ENCODE measurements at regions not wholly inside any gene's neighbourhood (a gene's known extent, or its start where the extent isn't known, plus 50 kb on each side); places are given as distances from the start of the nearest gene placed in this dataset.
"Not testable (repeated sequence)": the region's sequence is repeated elsewhere in the genome, so short reads cannot be mapped to it uniquely, and the experiment has no call there.

DNA sequence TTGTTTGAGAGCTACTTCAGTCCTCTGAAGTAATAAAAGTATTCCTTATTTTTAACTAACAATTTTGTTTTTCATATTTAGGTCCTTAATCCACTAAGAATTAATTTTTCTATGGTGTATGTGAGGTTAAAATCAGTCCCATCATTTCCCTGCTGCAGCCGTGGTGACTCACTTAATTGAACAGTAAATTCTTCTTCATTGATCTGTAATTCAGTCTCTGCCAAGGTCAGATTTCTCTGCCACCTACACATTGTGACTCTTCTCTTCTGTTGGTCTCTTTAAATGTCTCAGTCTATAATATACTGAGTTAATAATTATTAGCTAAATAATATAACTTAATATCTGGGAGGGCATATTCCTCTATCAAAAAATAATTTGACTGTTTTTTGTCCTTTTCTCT is 262.3 kb downstream of the UTRN start:
- H3K36me3 ChIP-seq (ENCODE audit: insufficient read depth, low read length), result peaks cover 13% of the 10 kb centered on the region
- no peak overlapping the region for H3K27ac ChIP-seq (ENCODE audit: low read depth, low read length)
- H3K9me3 ChIP-seq (ENCODE audit: low read length), result no peaks in the 10 kb centered on the region
- no peaks in the 10 kb centered on the region for H3K27me3 ChIP-seq (ENCODE audit: control insufficient read depth in 1 of 2, insufficient read depth in 2 of 2, low read length in 2 of 2)
- no peak overlapping the region for H3K9ac ChIP-seq (ENCODE audit: low read length)
- no peaks in the 10 kb centered on the region for H3K4me1 ChIP-seq (ENCODE audit: insufficient read depth, low read length)
- no peak overlapping the region for H3K4me3 ChIP-seq (ENCODE audit: low read depth in 1 of 2, low read length in 2 of 2)

DNA sequence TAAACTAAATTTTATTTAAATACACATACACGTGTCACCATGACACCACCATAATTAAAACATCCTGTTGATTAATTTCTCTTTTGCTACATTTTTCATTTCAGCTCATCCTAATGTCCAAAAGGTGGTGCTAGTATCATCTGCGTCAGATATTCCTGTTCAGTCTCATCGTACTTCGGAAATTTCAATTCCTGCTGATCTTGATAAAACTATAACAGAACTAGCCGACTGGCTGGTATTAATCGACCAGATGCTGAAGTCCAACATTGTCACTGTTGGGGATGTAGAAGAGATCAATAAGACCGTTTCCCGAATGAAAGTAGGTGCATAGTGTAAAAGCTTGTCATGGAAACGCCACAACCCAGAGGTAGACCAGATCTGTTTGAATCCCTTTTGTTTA is 263.4 kb downstream of the UTRN start:
- H3K9me3 ChIP-seq (ENCODE audit: low read length), result no peaks in the 10 kb centered on the region
- H3K27ac ChIP-seq (ENCODE audit: low read depth, low read length), result no peak overlapping the region
- no peak overlapping the region for H3K4me3 ChIP-seq (ENCODE audit: low read depth in 1 of 2, low read length in 2 of 2)
- no peaks in the 10 kb centered on the region for H3K4me1 ChIP-seq (ENCODE audit: insufficient read depth, low read length)
- no peaks in the 10 kb centered on the region for H3K27me3 ChIP-seq (ENCODE audit: control insufficient read depth in 1 of 2, insufficient read depth in 2 of 2, low read length in 2 of 2)
- no peak overlapping the region for H3K9ac ChIP-seq (ENCODE audit: low read length)
- peaks cover 9% of the 10 kb centered on the region for H3K36me3 ChIP-seq (ENCODE audit: insufficient read depth, low read length)

GRCh38 chr6:144549837-144550747 is 265.0 kb downstream of the UTRN start:
- H3K9ac ChIP-seq (ENCODE audit: low read length), result no peak overlapping the region
- H3K4me3 ChIP-seq (ENCODE audit: low read depth in 1 of 2, low read length in 2 of 2), result no peak overlapping the region
- H3K36me3 ChIP-seq (ENCODE audit: insufficient read depth, low read length), result peaks cover 8% of the 10 kb centered on the region
- H3K9me3 ChIP-seq (ENCODE audit: low read length), result no peaks in the 10 kb centered on the region
- H3K4me1 ChIP-seq (ENCODE audit: insufficient read depth, low read length), result no peaks in the 10 kb centered on the region
- no peaks in the 10 kb centered on the region for H3K27me3 ChIP-seq (ENCODE audit: control insufficient read depth in 1 of 2, insufficient read depth in 2 of 2, low read length in 2 of 2)
- no peak overlapping the region for H3K27ac ChIP-seq (ENCODE audit: low read depth, low read length)

DNA sequence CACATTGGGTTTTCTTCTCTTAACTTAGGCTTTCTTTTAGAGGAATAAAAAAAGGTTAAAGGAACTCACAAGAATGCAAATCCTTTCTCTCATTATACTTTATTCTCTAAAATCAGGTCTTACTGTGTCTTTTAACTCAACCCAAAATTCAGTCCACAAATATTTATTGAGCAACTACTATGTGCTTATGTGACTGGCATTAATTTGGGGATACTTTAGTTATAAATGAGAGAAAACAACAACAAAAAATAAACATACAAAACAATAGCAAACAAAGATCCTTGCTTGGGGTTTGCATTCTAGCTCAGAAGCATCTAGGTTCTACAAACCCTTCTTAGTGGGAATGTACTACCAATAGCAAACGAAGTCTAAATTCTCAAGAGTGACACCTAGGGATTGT is 266.2 kb downstream of the UTRN start:
- H3K27me3 ChIP-seq (ENCODE audit: control insufficient read depth in 1 of 2, insufficient read depth in 2 of 2, low read length in 2 of 2), result no peaks in the 10 kb centered on the region
- no peak overlapping the region for H3K4me3 ChIP-seq (ENCODE audit: low read depth in 1 of 2, low read length in 2 of 2)
- H3K9ac ChIP-seq (ENCODE audit: low read length), result no peak overlapping the region
- peaks cover 8% of the 10 kb centered on the region for H3K36me3 ChIP-seq (ENCODE audit: insufficient read depth, low read length)
- H3K4me1 ChIP-seq (ENCODE audit: insufficient read depth, low read length), result no peaks in the 10 kb centered on the region
- H3K9me3 ChIP-seq (ENCODE audit: low read length), result no peaks in the 10 kb centered on the region
- no peak overlapping the region for H3K27ac ChIP-seq (ENCODE audit: low read depth, low read length)

- Histone ChIP-seq H3K9ac (ENCODE audit: low read length) (no peak overlapping the region), H3K4me1 (ENCODE audit: insufficient read depth, low read length) (no peaks in the 10 kb centered on the region), H3K9me3 (ENCODE audit: low read length) (no peaks in the 10 kb centered on the region), H3K27ac (ENCODE audit: low read depth, low read length) (no peak overlapping the region), H3K27me3 (ENCODE audit: control insufficient read depth in 1 of 2, insufficient read depth in 2 of 2, low read length in 2 of 2) (no peaks in the 10 kb centered on the region), H3K36me3 (ENCODE audit: insufficient read depth, low read length) (peaks cover 16% of the 10 kb centered on the region), H3K4me3 (ENCODE audit: low read depth in 1 of 2, low read length in 2 of 2) (no peak overlapping the region)
Measured at GRCh38 chr6:144555066-144555465, 269.9 kb downstream of the UTRN start.

GRCh38 chr6:144559865-144560593 is 274.9 kb downstream of the UTRN start:
- no peaks in the 10 kb centered on the region for H3K27me3 ChIP-seq (ENCODE audit: control insufficient read depth in 1 of 2, insufficient read depth in 2 of 2, low read length in 2 of 2)
- no peak overlapping the region for H3K4me3 ChIP-seq (ENCODE audit: low read depth in 1 of 2, low read length in 2 of 2)
- H3K9ac ChIP-seq (ENCODE audit: low read length), result no peak overlapping the region
- H3K9me3 ChIP-seq (ENCODE audit: low read length), result no peaks in the 10 kb centered on the region
- peaks cover 8% of the 10 kb centered on the region for H3K36me3 ChIP-seq (ENCODE audit: insufficient read depth, low read length)
- H3K27ac ChIP-seq (ENCODE audit: low read depth, low read length), result no peak overlapping the region
- H3K4me1 ChIP-seq (ENCODE audit: insufficient read depth, low read length), result no peaks in the 10 kb centered on the region

DNA sequence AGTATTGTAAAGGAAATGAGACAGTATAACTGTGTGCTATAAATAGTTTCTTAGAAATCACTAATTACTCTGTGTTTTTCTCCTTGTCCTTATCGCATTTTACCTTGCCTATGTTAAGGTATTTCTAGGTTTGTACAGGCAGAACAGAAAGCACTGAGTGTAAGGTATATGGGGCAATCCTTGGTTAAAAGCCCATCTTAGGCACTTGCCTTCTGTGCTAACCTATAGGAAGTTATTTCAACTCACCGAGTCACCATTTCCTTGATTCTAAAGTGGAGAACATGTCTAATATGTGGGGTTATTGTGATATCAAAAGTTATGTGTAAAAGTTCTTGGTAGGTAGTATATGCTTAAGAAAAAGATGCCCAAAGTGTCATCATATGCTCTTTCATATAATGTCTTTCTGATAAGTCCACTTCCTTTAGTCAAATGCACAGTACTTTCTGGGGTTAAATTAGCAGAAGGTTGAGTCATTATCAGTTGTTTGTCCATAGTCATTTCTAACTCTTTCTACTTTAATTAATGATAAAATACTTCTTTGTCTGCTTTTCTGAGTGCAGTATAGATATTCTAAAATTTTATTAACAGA is 276.4 kb downstream of the UTRN start:
- H3K27ac ChIP-seq (ENCODE audit: low read depth, low read length), result no peak overlapping the region
- no peaks in the 10 kb centered on the region for H3K9me3 ChIP-seq (ENCODE audit: low read length)
- H3K4me1 ChIP-seq (ENCODE audit: insufficient read depth, low read length), result no peaks in the 10 kb centered on the region
- no peak overlapping the region for H3K4me3 ChIP-seq (ENCODE audit: low read depth in 1 of 2, low read length in 2 of 2)
- peaks cover 6% of the 10 kb centered on the region for H3K36me3 ChIP-seq (ENCODE audit: insufficient read depth, low read length)
- no peaks in the 10 kb centered on the region for H3K27me3 ChIP-seq (ENCODE audit: control insufficient read depth in 1 of 2, insufficient read depth in 2 of 2, low read length in 2 of 2)
- no peak overlapping the region for H3K9ac ChIP-seq (ENCODE audit: low read length)

- Histone ChIP-seq H3K9me3 (ENCODE audit: low read length) (no peaks in the 10 kb centered on the region), H3K9ac (ENCODE audit: low read length) (no peak overlapping the region), H3K27me3 (ENCODE audit: control insufficient read depth in 1 of 2, insufficient read depth in 2 of 2, low read length in 2 of 2) (no peaks in the 10 kb centered on the region), H3K36me3 (ENCODE audit: insufficient read depth, low read length) (no peaks in the 10 kb centered on the region), H3K4me3 (ENCODE audit: low read depth in 1 of 2, low read length in 2 of 2) (no peak overlapping the region), H3K27ac (ENCODE audit: low read depth, low read length) (no peak overlapping the region), H3K4me1 (ENCODE audit: insufficient read depth, low read length) (no peaks in the 10 kb centered on the region)
Measured at GRCh38 chr6:144564202-144564601, 279.1 kb downstream of the UTRN start.

DNA sequence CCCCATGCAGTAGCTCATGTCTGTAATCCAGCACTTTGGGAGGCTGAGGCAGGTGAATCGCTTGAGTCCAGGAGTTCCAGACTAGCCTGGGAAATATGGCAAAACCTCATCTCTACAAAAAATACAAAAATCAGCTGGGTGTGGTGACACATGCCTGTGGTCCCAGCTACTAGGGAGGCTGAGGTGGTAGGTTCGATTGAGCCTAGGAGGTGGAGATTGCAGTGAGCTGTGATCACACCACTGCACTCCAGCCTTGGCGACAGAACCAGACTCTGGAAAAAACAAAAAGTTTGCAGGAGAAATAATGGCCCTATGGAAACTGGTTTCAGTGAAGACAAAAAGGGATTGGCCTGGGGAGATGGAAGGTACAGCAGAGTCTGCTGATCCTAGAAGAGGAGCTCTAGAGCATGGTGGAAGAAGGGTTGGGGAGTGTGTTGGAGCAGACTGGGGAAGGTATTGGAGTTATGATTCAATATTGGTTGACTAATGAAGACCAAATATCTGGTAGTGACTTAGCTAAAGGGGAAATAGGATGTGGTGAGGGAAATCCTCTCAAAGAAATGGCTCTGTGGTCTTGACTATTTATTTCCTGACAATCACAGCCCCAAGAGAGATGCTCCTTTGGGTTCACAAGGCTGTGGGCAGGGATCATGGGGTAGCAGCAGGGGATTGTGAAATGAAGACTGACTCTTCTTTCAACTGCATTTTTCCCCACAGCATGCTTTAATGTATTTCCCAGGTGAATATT is 281.9 kb downstream of the UTRN start:
- no peaks in the 10 kb centered on the region for H3K27me3 ChIP-seq (ENCODE audit: control insufficient read depth in 1 of 2, insufficient read depth in 2 of 2, low read length in 2 of 2)
- H3K4me1 ChIP-seq (ENCODE audit: insufficient read depth, low read length), result no peaks in the 10 kb centered on the region
- no peak overlapping the region for H3K9ac ChIP-seq (ENCODE audit: low read length)
- H3K9me3 ChIP-seq (ENCODE audit: low read length), result no peaks in the 10 kb centered on the region
- no peak overlapping the region for H3K4me3 ChIP-seq (ENCODE audit: low read depth in 1 of 2, low read length in 2 of 2)
- no peak overlapping the region for H3K27ac ChIP-seq (ENCODE audit: low read depth, low read length)
- H3K36me3 ChIP-seq (ENCODE audit: insufficient read depth, low read length), result no peaks in the 10 kb centered on the region

DNA sequence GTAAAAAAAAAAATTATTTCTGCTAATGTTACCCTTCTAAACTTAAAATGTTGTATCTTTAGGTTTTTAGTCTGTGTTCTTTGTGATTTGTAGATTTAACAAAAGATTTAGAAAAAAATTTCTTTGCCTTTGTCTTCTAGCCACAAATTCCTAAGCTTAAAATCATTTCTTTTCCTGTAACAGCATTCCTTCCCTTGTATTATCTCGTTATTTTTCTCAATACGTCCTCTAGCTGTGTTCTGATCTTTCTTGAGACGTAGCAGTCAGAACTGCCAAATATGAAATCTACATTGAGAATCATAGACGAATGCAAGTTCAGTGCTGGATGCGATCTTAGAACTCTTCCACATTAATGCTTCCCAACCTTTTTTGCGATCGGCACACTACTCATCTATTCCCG is 283.1 kb downstream of the UTRN start:
- H3K27me3 ChIP-seq (ENCODE audit: control insufficient read depth in 1 of 2, insufficient read depth in 2 of 2, low read length in 2 of 2), result no peaks in the 10 kb centered on the region
- H3K4me1 ChIP-seq (ENCODE audit: insufficient read depth, low read length), result no peaks in the 10 kb centered on the region
- no peak overlapping the region for H3K9ac ChIP-seq (ENCODE audit: low read length)
- no peaks in the 10 kb centered on the region for H3K36me3 ChIP-seq (ENCODE audit: insufficient read depth, low read length)
- no peaks in the 10 kb centered on the region for H3K9me3 ChIP-seq (ENCODE audit: low read length)
- no peak overlapping the region for H3K4me3 ChIP-seq (ENCODE audit: low read depth in 1 of 2, low read length in 2 of 2)
- no peak overlapping the region for H3K27ac ChIP-seq (ENCODE audit: low read depth, low read length)

GRCh38 chr6:144572541-144572940 is 287.4 kb downstream of the UTRN start:
- not testable (repeated sequence) for H3K4me3 ChIP-seq (ENCODE audit: low read depth in 1 of 2, low read length in 2 of 2); H3K9me3 ChIP-seq (ENCODE audit: low read length); H3K9ac ChIP-seq (ENCODE audit: low read length); H3K27me3 ChIP-seq (ENCODE audit: control insufficient read depth in 1 of 2, insufficient read depth in 2 of 2, low read length in 2 of 2); H3K36me3 ChIP-seq (ENCODE audit: insufficient read depth, low read length); H3K4me1 ChIP-seq (ENCODE audit: insufficient read depth, low read length); H3K27ac ChIP-seq (ENCODE audit: low read depth, low read length)
